Astrocyte (in vitro differentiated cells and primary cell): ENCODE measurements at regions not wholly inside any gene's neighbourhood (a gene's known extent, or its start where the extent isn't known, plus 50 kb on each side); places are given as distances from the start of the nearest gene placed in this dataset.

Experiments used
- DNase-seq: peaks from one replicate; pipeline ENCODE4 v3.0.0-alpha.2; 2010; ENCODE audit warnings: low read depth
- FAIRE-seq: peaks from 2 replicates; lab custom pipeline; 2011; peaks lifted over from hg19 to GRCh38; lab: Jason Lieb, UNC
- H2AFZ ChIP-seq: 2 replicates; pipeline ENCODE4 v1.6.0; 2012; ENCODE audit warnings: low read depth, low read length, inconsistent platforms
- H3K27ac ChIP-seq: 2 replicates; pipeline ENCODE4 v1.5.1; 2011; ENCODE audit warnings: low read depth, low read length, inconsistent platforms
- H3K27me3 ChIP-seq: 2 replicates; pipeline ENCODE4 v1.6.0; 2011; ENCODE audit warnings: low read length, inconsistent platforms; ENCODE audit not compliant: insufficient read depth
- H3K36me3 ChIP-seq: 2 replicates; pipeline ENCODE4 v1.5.1; 2011; ENCODE audit warnings: low read length, inconsistent platforms; ENCODE audit not compliant: insufficient read depth
- H3K4me1 ChIP-seq: 2 replicates; pipeline ENCODE4 v1.5.1; 2011; ENCODE audit warnings: low read length, inconsistent platforms; ENCODE audit not compliant: insufficient read depth
- H3K4me2 ChIP-seq: 2 replicates; pipeline ENCODE4 v1.6.0; 2012; ENCODE audit warnings: low read length, inconsistent platforms
- H3K4me3 ChIP-seq: 2 replicates; pipeline ENCODE4 v1.5.1; 2011; ENCODE audit warnings: low read depth, mild to moderate bottlenecking, low read length, inconsistent platforms; ENCODE audit not compliant: insufficient read depth
- H3K79me2 ChIP-seq: 2 replicates; pipeline ENCODE4 v1.6.0; 2012; ENCODE audit warnings: mild to moderate bottlenecking, low read length, inconsistent platforms; ENCODE audit not compliant: insufficient read depth
- H3K9ac ChIP-seq: 2 replicates; pipeline ENCODE4 v1.6.0; 2012; ENCODE audit warnings: mild to moderate bottlenecking, low read length, inconsistent platforms
- H3K9me3 ChIP-seq: 2 replicates; pipeline ENCODE4 v1.5.1; 2012; ENCODE audit warnings: low read depth, mild to moderate bottlenecking, low read length, inconsistent platforms; ENCODE audit not compliant: insufficient read depth
- H4K20me1 ChIP-seq: 2 replicates; pipeline ENCODE4 v1.6.0; 2012; ENCODE audit warnings: low read length, inconsistent platforms; ENCODE audit not compliant: insufficient read depth
- H3K27ac Mint-ChIP-seq: one replicate; pipeline ENCODE4 v1.8.0; 2021; ENCODE audit warnings: mild to moderate bottlenecking, mixed read lengths; ENCODE audit not compliant: unreplicated experiment
- H3K27me3 Mint-ChIP-seq: one replicate; pipeline ENCODE4 v1.8.0; 2021; ENCODE audit warnings: low read depth, mixed read lengths; ENCODE audit not compliant: unreplicated experiment
- H3K36me3 Mint-ChIP-seq: one replicate; pipeline ENCODE4 v1.8.0; 2021; ENCODE audit warnings: low read depth, mixed read lengths; ENCODE audit not compliant: unreplicated experiment
- H3K4me1 Mint-ChIP-seq: one replicate; pipeline ENCODE4 v1.8.0; 2021; ENCODE audit warnings: low read depth, mixed read lengths; ENCODE audit not compliant: unreplicated experiment
- H3K4me3 Mint-ChIP-seq: one replicate; pipeline ENCODE4 v1.8.0; 2021; ENCODE audit warnings: mild to moderate bottlenecking, moderate library complexity, mixed read lengths; ENCODE audit not compliant: unreplicated experiment
- H3K9me3 Mint-ChIP-seq: one replicate; pipeline ENCODE4 v1.8.0; 2021; ENCODE audit warnings: mild to moderate bottlenecking, mixed read lengths; ENCODE audit not compliant: unreplicated experiment
- CTCF ChIP-seq: IDR thresholded peaks from 2 replicates; pipeline ENCODE4 v1.5.1; 2011; ENCODE audit warnings: low read depth, mild to moderate bottlenecking, inconsistent platforms, low read length, moderate library complexity; ENCODE audit not compliant: insufficient read depth
- EZH2 ChIP-seq: IDR thresholded peaks from 2 replicates; pipeline ENCODE4 v1.6.1; 2012; ENCODE audit warnings: mild to moderate bottlenecking, low read length, inconsistent platforms; ENCODE audit not compliant: insufficient read depth

GRCh38 chr17:74019860-74020259 is 183.6 kb upstream of the RPL38 start:
- TF ChIP-seq CTCF (no peak), EZH2 (no peak)
- H3K27me3 ChIP-seq: peaks cover 3% of the 10 kb centered on the region
- no peak overlapping the region for H3K9ac ChIP-seq
- DNase-seq (no peak), FAIRE-seq (no peak)
- H3K4me1 ChIP-seq: no peaks in the 10 kb centered on the region
- Mint-ChIP-seq H3K4me3 (no peak overlapping the region), H3K36me3 (no peaks in the 10 kb centered on the region), H3K9me3 (peaks cover 8% of the 10 kb centered on the region), H3K4me1 (no peaks in the 10 kb centered on the region), H3K27ac (no peak overlapping the region), H3K27me3 (peaks cover 40% of the 10 kb centered on the region)
- no peak overlapping the region for H3K27ac ChIP-seq
- H3K79me2 ChIP-seq: no peaks in the 10 kb centered on the region
- no peak overlapping the region for H3K4me2 ChIP-seq
- no peak overlapping the region for H3K4me3 ChIP-seq
- H2AFZ ChIP-seq: no peak overlapping the region
- H3K36me3 ChIP-seq: no peaks in the 10 kb centered on the region
- no peaks in the 10 kb centered on the region for H4K20me1 ChIP-seq
- peaks cover 3% of the 10 kb centered on the region for H3K9me3 ChIP-seq

GRCh38 chr17:74020522-74020921 is 183.0 kb upstream of the RPL38 start:
- no peak overlapping the region for H2AFZ ChIP-seq
- TF ChIP-seq CTCF (no peak), EZH2 (no peak)
- no peak overlapping the region for H3K4me3 Mint-ChIP-seq
- H3K4me1 Mint-ChIP-seq: no peaks in the 10 kb centered on the region
- no peak overlapping the region for H3K27ac ChIP-seq
- no peak for DNase-seq
- H3K79me2 ChIP-seq: no peaks in the 10 kb centered on the region
- H3K36me3 Mint-ChIP-seq: no peaks in the 10 kb centered on the region
- H3K27me3 Mint-ChIP-seq: peaks cover 34% of the 10 kb centered on the region
- H3K9ac ChIP-seq: no peak overlapping the region
- peaks cover 3% of the 10 kb centered on the region for H3K9me3 ChIP-seq
- H4K20me1 ChIP-seq: no peaks in the 10 kb centered on the region
- H3K4me3 ChIP-seq: no peak overlapping the region
- no peak for FAIRE-seq
- no peak overlapping the region for H3K27ac Mint-ChIP-seq
- peaks cover 3% of the 10 kb centered on the region for H3K9me3 Mint-ChIP-seq
- no peak overlapping the region for H3K4me2 ChIP-seq
- peaks cover 3% of the 10 kb centered on the region for H3K27me3 ChIP-seq
- H3K36me3 ChIP-seq: no peaks in the 10 kb centered on the region
- no peaks in the 10 kb centered on the region for H3K4me1 ChIP-seq

GRCh38 chr17:74024871-74025531 is 178.5 kb upstream of the RPL38 start:
- Mint-ChIP-seq H3K9me3 (no peaks in the 10 kb centered on the region), H3K27ac (no peak overlapping the region), H3K4me1 (no peaks in the 10 kb centered on the region), H3K4me3 (no peak overlapping the region), H3K27me3 (peaks cover 33% of the 10 kb centered on the region), H3K36me3 (no peaks in the 10 kb centered on the region)
- TF ChIP-seq EZH2 (no peak), CTCF (no peak)
- no peak for DNase-seq
- no peaks in the 10 kb centered on the region for H3K79me2 ChIP-seq
- no peak for FAIRE-seq
- H3K27me3 ChIP-seq: no peaks in the 10 kb centered on the region
- no peak overlapping the region for H2AFZ ChIP-seq
- no peak overlapping the region for H3K9ac ChIP-seq
- H3K27ac ChIP-seq: no peak overlapping the region
- no peak overlapping the region for H3K4me3 ChIP-seq
- no peaks in the 10 kb centered on the region for H3K4me1 ChIP-seq
- H3K9me3 ChIP-seq: peaks cover 3% of the 10 kb centered on the region
- no peaks in the 10 kb centered on the region for H3K36me3 ChIP-seq
- no peak overlapping the region for H3K4me2 ChIP-seq
- no peaks in the 10 kb centered on the region for H4K20me1 ChIP-seq
